H1 (cell line): ENCODE measurements at regions not wholly inside any gene's neighbourhood (a gene's known extent, or its start where the extent isn't known, plus 50 kb on each side); places are given as distances from the start of the nearest gene placed in this dataset.

Experiments
- CTCF ChIA-PET: fragments of 300-600 bp; sonication (Branson Sonifier 250); formaldehyde crosslinking; loops from one replicate; lab custom pipeline; 2021; ENCODE audit not compliant: partially characterized antibody; lab: Charles Lee
- POLR2A ChIA-PET: fragments of 300-600 bp; sonication (Branson Sonifier 250); formaldehyde crosslinking; loops from one replicate; lab custom pipeline; 2021; ENCODE audit warnings: inconsistent platforms; ENCODE audit not compliant: partially characterized antibody; lab: Charles Lee
- DNase-seq, 2 experiments: peaks; one replicate each; pipeline versions ENCODE4 v3.0.0 to v3.0.0-alpha.2; 2010 to 2022; ENCODE audit warnings: low spot score in 2 of 2, low read depth in 1 of 2, mixed read lengths in 1 of 2
- FAIRE-seq: peaks from 2 replicates; lab custom pipeline; 2011; peaks lifted over from hg19 to GRCh38; lab: Jason Lieb, UNC
- H2AFZ ChIP-seq: 2 replicates; pipeline ENCODE4 v1.8.1; 2012; ENCODE audit warnings: low read length, inconsistent platforms
- H2AK5ac ChIP-seq: 2 replicates; pipeline ENCODE4 v1.6.1; 2013; ENCODE audit warnings: low read depth, low read length
- H2BK120ac ChIP-seq: replicated peaks from 2 replicates; pipeline ENCODE3; 2013; ENCODE audit warnings: low read depth, low read length, inconsistent platforms
- H2BK12ac ChIP-seq: 2 replicates; pipeline ENCODE4 v1.6.1; 2013; ENCODE audit warnings: low read depth, low read length
- H2BK15ac ChIP-seq: 2 replicates; pipeline ENCODE4 v1.6.1; 2013; ENCODE audit warnings: low read length
- H2BK20ac ChIP-seq: 2 replicates; pipeline ENCODE4 v1.6.1; 2013; ENCODE audit warnings: low read length
- H2BK5ac ChIP-seq: 2 replicates; pipeline ENCODE4 v1.6.1; 2013; ENCODE audit warnings: low read depth, low read length
- H3K14ac ChIP-seq: 2 replicates; pipeline ENCODE4 v1.6.1; 2013; ENCODE audit warnings: inconsistent platforms; ENCODE audit not compliant: insufficient read length
- H3K18ac ChIP-seq: 2 replicates; pipeline ENCODE4 v1.6.1; 2013; ENCODE audit warnings: low read length; ENCODE audit errors: extremely low read depth
- H3K23ac ChIP-seq: 2 replicates; pipeline ENCODE4 v1.6.1; 2013; ENCODE audit warnings: inconsistent platforms; ENCODE audit not compliant: insufficient read length
- H3K23me2 ChIP-seq: 2 replicates; pipeline ENCODE4 v1.6.1; 2013; ENCODE audit warnings: low read depth, low read length
- H3K27ac ChIP-seq: 2 replicates; pipeline ENCODE4 v1.6.1; 2011; ENCODE audit warnings: low read depth, low read length, inconsistent platforms
- H3K27me3 ChIP-seq, 4 experiments: replicated peaks in 1 of 4; 1 replicate in 1 of 4; 2 replicates in 3 of 4; pipeline versions ENCODE4 v1.6.1 to v1.8.1; 2011 to 2013; ENCODE audit warnings: low read length in 3 of 4, mild to moderate bottlenecking in 3 of 4, inconsistent platforms in 2 of 4, mixed read lengths in 2 of 4, moderate library complexity in 1 of 4; ENCODE audit not compliant: control insufficient read depth in 3 of 4, insufficient read depth in 3 of 4; ENCODE audit errors: extremely low read depth in 1 of 4
- H3K36me3 ChIP-seq, 4 experiments: 2 replicates each; pipeline versions ENCODE4 v1.6.1 to v1.8.1; 2011 to 2013; ENCODE audit warnings: mild to moderate bottlenecking in 4 of 4, low read length in 3 of 4, moderate library complexity in 2 of 4, control low read depth in 1 of 4, inconsistent platforms in 1 of 4; ENCODE audit not compliant: insufficient read depth in 4 of 4, control insufficient read depth in 2 of 4
- H3K4ac ChIP-seq: replicated peaks from 2 replicates; pipeline ENCODE3; 2013; ENCODE audit warnings: low read length, low read depth, mixed read lengths, inconsistent platforms; ENCODE audit not compliant: insufficient read length
- H3K4me1 ChIP-seq, 4 experiments: replicated peaks in 1 of 4; 1 replicate in 1 of 4; 2 replicates in 3 of 4; pipeline versions ENCODE4 v1.6.1 to v1.8.1; 2011 to 2013; ENCODE audit warnings: low read length in 3 of 4, inconsistent platforms in 2 of 4, mixed read lengths in 1 of 4; ENCODE audit not compliant: insufficient read depth in 4 of 4, control insufficient read depth in 3 of 4
- H3K4me2 ChIP-seq, 2 experiments: 2 replicates each; pipeline versions ENCODE4 v1.6.1 to v1.8.1; 2011 to 2013; ENCODE audit warnings: low read depth in 2 of 2, low read length in 2 of 2, control low read depth in 1 of 2, inconsistent platforms in 1 of 2, mild to moderate bottlenecking in 1 of 2; ENCODE audit not compliant: insufficient read depth in 1 of 2
- H3K4me3 ChIP-seq, 4 experiments: fragments of 200-600, 300-600 bp in 1 of 4; sonication (generic), shearing (Covaris generic), sonication (Bioruptor Twin) in 1 of 4; 2 replicates each; pipeline versions ENCODE4 v1.5.1 to v1.8.1; 2011 to 2016; ENCODE audit warnings: low read length in 4 of 4, low read depth in 3 of 4, control low read depth in 2 of 4, inconsistent platforms in 2 of 4, mild to moderate bottlenecking in 2 of 4, mixed read lengths in 1 of 4, moderate library complexity in 1 of 4; ENCODE audit not compliant: insufficient read depth in 2 of 4; ENCODE audit errors: extremely low read depth in 1 of 4
- H3K56ac ChIP-seq: replicated peaks from 2 replicates; pipeline ENCODE3; 2013; ENCODE audit warnings: low read depth, mild to moderate bottlenecking, mixed read lengths, low read length, inconsistent platforms; ENCODE audit not compliant: insufficient read length
- H3K79me1 ChIP-seq: 2 replicates; pipeline ENCODE4 v1.6.1; 2013; ENCODE audit warnings: low read depth, low read length, control low read depth
- H3K79me2 ChIP-seq, 2 experiments: 2 replicates each; pipeline versions ENCODE4 v1.6.1 to v1.8.1; 2012 to 2013; ENCODE audit warnings: low read length in 2 of 2, mild to moderate bottlenecking in 2 of 2, inconsistent platforms in 1 of 2; ENCODE audit not compliant: insufficient read depth in 2 of 2, control insufficient read depth in 1 of 2
- H3K9ac ChIP-seq, 4 experiments: replicated peaks in 1 of 4; 1 replicate in 1 of 4; 2 replicates in 3 of 4; pipeline versions ENCODE4 v1.6.1 to v1.8.1; 2011 to 2013; ENCODE audit warnings: low read depth in 3 of 4, low read length in 3 of 4, control low read depth in 2 of 4, mild to moderate bottlenecking in 2 of 4, moderate library complexity in 2 of 4, inconsistent platforms in 1 of 4; ENCODE audit errors: extremely low read depth in 1 of 4
- H3K9me3 ChIP-seq, 2 experiments: 2 replicates each; pipeline versions ENCODE4 v1.6.1 to v1.8.1; 2012 to 2013; ENCODE audit warnings: mild to moderate bottlenecking in 2 of 2, moderate library complexity in 2 of 2, control low read depth in 1 of 2, inconsistent platforms in 1 of 2, low read depth in 1 of 2, low read length in 1 of 2, mixed read lengths in 1 of 2; ENCODE audit not compliant: insufficient read depth in 2 of 2
- H4K20me1 ChIP-seq, 2 experiments: replicated peaks in 1 of 2; 2 replicates each; pipeline versions ENCODE3 to v1.8.1; 2011 to 2013; ENCODE audit warnings: inconsistent platforms in 2 of 2, low read length in 2 of 2, mild to moderate bottlenecking in 1 of 2; ENCODE audit not compliant: insufficient read depth in 2 of 2, control insufficient read depth in 1 of 2
- H4K5ac ChIP-seq: 2 replicates; pipeline ENCODE4 v1.6.1; 2013; ENCODE audit warnings: low read length, low read depth, mixed read lengths, inconsistent platforms; ENCODE audit not compliant: insufficient read length
- H4K8ac ChIP-seq: 2 replicates; pipeline ENCODE4 v1.8.0; 2013; ENCODE audit warnings: mild to moderate bottlenecking, moderate library complexity, low read length, inconsistent platforms; ENCODE audit not compliant: insufficient read depth; ENCODE audit errors: extremely low read depth
- H4K91ac ChIP-seq: replicated peaks from 2 replicates; pipeline ENCODE3; 2013; ENCODE audit warnings: low read length, mixed read lengths, inconsistent platforms; ENCODE audit not compliant: insufficient read length
- CEBPB ChIP-seq: IDR thresholded peaks from 2 replicates; pipeline ENCODE4 v1.6.1; 2012; ENCODE audit warnings: low read depth, low read length
- KDM1A ChIP-seq: fragments of 200-600, 300-600 bp; sonication (generic); IDR thresholded peaks from 2 replicates; pipeline ENCODE4 v1.7.1; 2016; ENCODE audit warnings: mild to moderate bottlenecking, low read length, borderline replicate concordance
- RAD21 ChIP-seq, 2 experiments: IDR thresholded peaks in 1 of 2; conservative IDR thresholded peaks in 1 of 2; 2 replicates each; pipeline ENCODE4 v1.6.1; 2011; ENCODE audit warnings: low read depth in 2 of 2, low read length in 2 of 2, improper control_type of control experiment in 1 of 2, inconsistent platforms in 1 of 2, mild to moderate bottlenecking in 1 of 2, moderate library complexity in 1 of 2
- USF2 ChIP-seq: IDR thresholded peaks from 2 replicates; pipeline ENCODE4 v1.6.1; 2011; ENCODE audit warnings: low read length, improper control_type of control experiment
- ZNF274 ChIP-seq: IDR thresholded peaks from 2 replicates; pipeline ENCODE4 v1.7.0; 2012; ENCODE audit warnings: low read length, borderline replicate concordance; ENCODE audit errors: extremely low read depth
- WGBS, 2 experiments: shearing (Covaris generic) in 1 of 2; methylation state at CpG; one replicate each; pipeline versions ENCODE4 v1.1.6 to v1.1.7; 2013 to 2015; ENCODE audit warnings: low lambda C conversion rate in 2 of 2, mixed read lengths in 2 of 2, inconsistent platforms in 1 of 2, low coverage in 1 of 2, missing lambda C conversion rate in 1 of 2; ENCODE audit not compliant: insufficient replicate concordance in 2 of 2, insufficient coverage in 1 of 2, insufficient read length in 1 of 2; ENCODE audit errors: extremely low coverage in 1 of 2, missing lambda C conversion rate in 1 of 2; 5-methylcytosine and 5-hydroxymethylcytosine counted together

- POLR2A ChIA-PET, result interaction anchor here (0.7 to 1.5 kb wide), 5 partner anchors 15 to 28 kb away, joined by 3 to 5 read pairs (median 3); no protein-coding TSS in a partner anchor
Observed at GRCh38 chr4:3857269-3857926, 91.2 kb downstream of the ADRA2C start.

More at GRCh38 chr4:3857269-3857926, 91.2 kb downstream of the ADRA2C start:
- DNase-seq, result no peak
- Histone ChIP-seq H2BK120ac (peak overlapping the region; percentile 22), H3K23me2 (peaks cover 8% of the 10 kb centered on the region), H3K36me3 (no peaks in the 10 kb centered on the region), H2AK5ac (no peak overlapping the region), H3K79me1 (no peaks in the 10 kb centered on the region), H4K91ac (peak overlapping the region; percentile 4), H3K4me1 (peaks cover 0 to 13% (median 8%) of the 10 kb centered on the region in 4 experiments; a peak in 5 of 7 replicates), H3K9me3 (no peaks in the 10 kb centered on the region), H3K9ac (no peak overlapping the region), H3K4ac (no peak overlapping the region), H2AFZ (no peak overlapping the region), H2BK12ac (0 out of 2 replicates have a peak overlapping the region, but pooled peaks have one; percentile 99), H3K79me2 (no peaks in the 10 kb centered on the region; a peak in 1 of 4 replicates), H3K4me3 (no peak overlapping the region), H4K5ac (no peak overlapping the region), H2BK15ac (no peak overlapping the region), H3K4me2 (no peak overlapping the region), H3K27me3 (no peaks in the 10 kb centered on the region; a peak in 1 of 7 replicates), H3K18ac (no peak overlapping the region), H4K20me1 (peaks cover 0 to 3% of the 10 kb centered on the region in 2 experiments), H2BK20ac (no peak overlapping the region), H2BK5ac (peak overlapping the region; percentile 79), H3K14ac (no peak overlapping the region), H3K27ac (no peak overlapping the region), H4K8ac (no peak overlapping the region), H3K56ac (no peak overlapping the region), H3K23ac (no peak overlapping the region)
- WGBS, 2 experiments, result 88% methylated on average over 9 of the region's 9 CpGs; no CpG with 5 or more reads in 1 of the 2 experiments
- no peak for TF ChIP-seq USF2
- no peak for TF ChIP-seq RAD21 (IDR thresholded peaks at IDR 0.05 in 1 of 2, conservative IDR thresholded peaks at IDR 0.05 in 1 of 2; ENCODE audit: low read depth in 2 of 2, low read length in 2 of 2)
- TF ChIP-seq CEBPB, result no peak
- TF ChIP-seq KDM1A, result no peak
- no peak for TF ChIP-seq ZNF274
- CTCF ChIA-PET, result interaction anchor here (0.5 to 4.6 kb wide), 14 partner anchors 11 to 548 kb away, joined by 3 to 38 read pairs (median 6); no protein-coding TSS in a partner anchor
- FAIRE-seq, result no peak
